GM19395 (cell line): ENCODE measurements at regions not wholly inside any gene's neighbourhood (a gene's known extent, or its start where the extent isn't known, plus 50 kb on each side); places are given as distances from the start of the nearest gene placed in this dataset.
"Not testable (repeated sequence)": the region's sequence is repeated elsewhere in the genome, so short reads cannot be mapped to it uniquely, and the experiment has no call there.

ENCODE experiments used
- ATAC-seq: cut with Tn5 transposase; IDR thresholded peaks from one replicate; pipeline ENCODE4 v1.9.1; 2021; ENCODE audit warnings: mild to moderate bottlenecking, moderate library complexity; ENCODE audit not compliant: unreplicated experiment

- no peak for ATAC-seq
Observed at GRCh38 chr2:107093426-107093957, 207.5 kb upstream of the ST6GAL2 start.

GRCh38 chr2:107094450-107094986 lies 208.6 kb upstream of the ST6GAL2 start:
- no peak for ATAC-seq

- no peak for ATAC-seq
Observed at GRCh38 chr2:107102176-107102575, 216.2 kb upstream of the ST6GAL2 start.

- no peak for ATAC-seq
Observed at GRCh38 chr2:107107351-107107750, 221.4 kb upstream of the ST6GAL2 start.

GRCh38 chr2:107108556-107108955 lies 222.6 kb upstream of the ST6GAL2 start:
- no peak for ATAC-seq

GRCh38 chr2:107111623-107112022 lies 225.7 kb upstream of the ST6GAL2 start:
- ATAC-seq, result peak; percentile 78

- ATAC-seq, result no peak
Observed at GRCh38 chr2:107112561-107112960, 226.6 kb upstream of the ST6GAL2 start.

GRCh38 chr2:107128381-107128780 lies 242.4 kb upstream of the ST6GAL2 start:
- no peak for ATAC-seq

- ATAC-seq, result peak; percentile 92
Observed at GRCh38 chr2:107132070-107132469, 246.1 kb upstream of the ST6GAL2 start.

- no peak for ATAC-seq
Observed at GRCh38 chr2:107132746-107133145, 246.8 kb upstream of the ST6GAL2 start.

GRCh38 chr2:107133412-107133811 lies 247.4 kb upstream of the ST6GAL2 start:
- ATAC-seq, result no peak

GRCh38 chr2:107136733-107137132 lies 250.8 kb upstream of the ST6GAL2 start:
- no peak for ATAC-seq

GRCh38 chr2:107137706-107138105 lies 251.7 kb upstream of the ST6GAL2 start:
- no peak for ATAC-seq

- no peak for ATAC-seq
Observed at GRCh38 chr2:107146181-107146580, 260.2 kb upstream of the ST6GAL2 start.

- not testable (repeated sequence) for ATAC-seq
Observed at GRCh38 chr2:107146645-107147044, 260.7 kb upstream of the ST6GAL2 start.

- ATAC-seq, result no peak
Observed at GRCh38 chr2:107148055-107148454, 262.1 kb upstream of the ST6GAL2 start.

GRCh38 chr2:107148496-107148895 lies 262.5 kb upstream of the ST6GAL2 start:
- no peak for ATAC-seq

GRCh38 chr2:107160640-107161239 lies 274.8 kb upstream of the ST6GAL2 start:
- ATAC-seq, result no peak

GRCh38 chr2:107168141-107168540 lies 282.2 kb upstream of the ST6GAL2 start:
- no peak for ATAC-seq

GRCh38 chr2:107174171-107174570 lies 288.2 kb upstream of the ST6GAL2 start:
- ATAC-seq, result no peak

- no peak for ATAC-seq
Observed at GRCh38 chr2:107182981-107183380, 297.0 kb upstream of the ST6GAL2 start.

- no peak for ATAC-seq
Observed at GRCh38 chr2:107187870-107188269, 301.9 kb upstream of the ST6GAL2 start.

- no peak for ATAC-seq
Observed at GRCh38 chr2:107195631-107196030, 309.7 kb upstream of the ST6GAL2 start.
